ENCODE measurements at regions not wholly inside any gene's neighbourhood (a gene's known extent, or its start where the extent isn't known, plus 50 kb on each side); places are given as distances from the start of the nearest gene placed in this dataset.
"Not testable (repeated sequence)": the region's sequence is repeated elsewhere in the genome, so short reads cannot be mapped to it uniquely, and the experiment has no call there.

- no peak for DNase-seq
These were observed 239.2 kb downstream of the ADGRD1 start for GRCh38 chr12:131192951-131193350.

DNA sequence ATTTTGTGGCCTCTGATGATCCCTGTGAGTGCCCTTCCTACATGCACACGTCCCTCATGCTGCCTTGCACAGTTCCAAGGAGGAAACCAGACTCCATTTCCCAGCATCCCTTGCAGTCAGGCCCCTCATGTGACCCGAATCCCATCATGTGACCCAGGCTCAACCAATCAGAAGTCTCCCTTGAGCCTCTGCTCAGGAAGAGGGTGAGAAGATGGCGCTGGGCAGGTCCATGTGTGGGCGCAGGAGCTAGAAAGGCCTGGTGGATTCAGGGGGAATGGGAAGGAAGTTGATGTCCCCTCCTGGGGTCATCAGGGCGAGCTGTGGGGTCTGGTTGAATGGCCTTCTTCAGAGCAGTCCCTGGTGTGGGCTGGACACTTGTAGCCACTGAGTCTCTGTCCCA, 240.5 kb downstream of the ADGRD1 start:
- peak; percentile 30 for DNase-seq

GRCh38 chr12:131195796-131196195, 242.1 kb downstream of the ADGRD1 start:
- no peak for DNase-seq

- DNase-seq: no peak
These were observed 242.5 kb downstream of the ADGRD1 start for GRCh38 chr12:131196220-131196619.

- no peak for DNase-seq
These were observed 243.8 kb downstream of the ADGRD1 start for GRCh38 chr12:131197490-131197889.

DNA sequence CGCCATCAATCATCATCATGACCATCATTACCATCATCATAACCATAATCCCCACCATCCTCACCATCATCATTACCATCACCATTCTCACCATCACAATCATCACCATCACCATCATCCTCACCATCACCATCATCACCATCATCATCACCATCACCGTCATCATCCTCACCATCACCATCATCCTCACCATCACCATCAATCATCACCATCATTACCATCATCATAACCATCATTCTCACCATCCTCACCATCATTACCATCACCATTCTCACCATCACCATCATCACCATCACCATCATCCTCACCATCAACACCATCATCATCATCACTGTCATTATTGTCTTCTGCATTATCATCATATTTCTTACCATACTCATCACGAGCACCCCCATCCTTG, 245.5 kb downstream of the ADGRD1 start:
- DNase-seq: no peak

GRCh38 chr12:131201912-131202311, 248.2 kb downstream of the ADGRD1 start:
- not testable (repeated sequence) for DNase-seq

DNA sequence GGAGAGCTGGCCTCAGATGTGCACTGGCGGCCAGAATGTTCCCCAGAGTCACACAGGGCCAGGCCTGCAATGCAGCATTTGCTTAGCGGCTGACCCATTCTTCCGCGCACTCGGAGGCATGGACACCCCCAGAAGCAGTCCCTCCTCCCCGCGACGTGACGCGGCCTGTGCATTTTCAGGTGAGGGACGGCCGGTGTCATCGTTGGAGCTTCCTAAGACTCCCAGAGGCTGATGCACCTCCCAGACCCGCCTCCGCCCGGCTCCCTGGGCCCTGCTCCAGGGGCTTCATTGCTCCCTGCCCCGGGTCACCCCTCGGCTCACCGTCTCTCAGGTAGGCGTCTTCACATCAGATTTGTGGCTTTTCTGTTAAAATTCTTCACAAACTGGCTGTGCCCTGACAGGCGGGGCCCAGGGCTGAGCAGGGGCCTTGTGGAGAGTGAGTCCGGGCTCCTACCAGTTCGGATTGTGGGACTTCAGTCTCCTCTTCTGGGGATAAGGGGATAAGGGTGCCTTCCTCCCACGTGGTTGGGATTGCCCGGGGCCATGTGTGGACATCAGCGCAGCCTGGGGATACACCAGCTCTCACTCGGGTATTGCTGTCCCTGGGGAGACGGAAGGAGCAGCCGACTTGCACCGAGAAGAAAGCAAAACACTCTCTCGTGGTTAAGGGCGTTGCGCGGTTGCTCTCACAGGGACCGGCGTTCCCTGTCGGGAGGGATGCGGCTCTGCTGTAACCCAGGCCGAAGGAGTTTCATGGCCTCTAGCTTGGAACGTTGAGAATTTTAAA, 249.1 kb downstream of the ADGRD1 start:
- no peak for DNase-seq

- peak; percentile 58 for DNase-seq
These were observed 250.1 kb downstream of the ADGRD1 start for GRCh38 chr12:131203666-131204415.

GRCh38 chr12:131204416-131205274, 250.9 kb downstream of the ADGRD1 start:
- DNase-seq: no peak

DNA sequence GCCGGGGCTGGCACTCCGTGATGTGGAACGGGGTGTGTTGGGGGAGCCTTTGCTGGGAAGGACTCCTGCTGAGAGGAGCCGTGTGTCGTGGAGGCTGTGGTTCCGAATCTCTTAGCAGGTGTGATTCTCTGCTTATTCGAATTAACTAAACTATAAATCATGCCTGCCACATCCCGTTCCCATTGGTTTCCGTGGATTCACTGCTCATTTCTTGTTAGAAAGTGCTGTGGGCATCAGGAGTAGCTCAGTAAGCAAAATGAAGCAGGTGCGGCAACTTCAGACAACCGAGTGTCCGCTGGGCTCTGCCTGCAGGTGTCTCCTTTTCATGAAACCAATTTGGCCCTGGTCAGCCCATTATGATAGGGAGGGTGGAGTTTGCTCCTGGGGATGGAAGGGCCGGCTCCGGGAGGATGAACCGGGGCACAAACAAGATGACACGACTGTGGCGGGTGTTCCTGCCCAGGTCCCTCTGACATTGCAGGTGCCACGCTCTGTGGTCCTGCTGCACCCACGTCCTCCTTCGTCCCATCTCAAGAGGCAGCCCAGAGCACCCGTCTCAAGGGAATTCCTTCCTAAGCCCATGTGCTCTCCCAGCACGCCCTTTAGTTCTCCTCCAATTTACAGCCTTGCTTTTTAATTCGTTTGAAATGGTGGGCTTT, 251.7 kb downstream of the ADGRD1 start:
- not testable (repeated sequence) for DNase-seq

DNA sequence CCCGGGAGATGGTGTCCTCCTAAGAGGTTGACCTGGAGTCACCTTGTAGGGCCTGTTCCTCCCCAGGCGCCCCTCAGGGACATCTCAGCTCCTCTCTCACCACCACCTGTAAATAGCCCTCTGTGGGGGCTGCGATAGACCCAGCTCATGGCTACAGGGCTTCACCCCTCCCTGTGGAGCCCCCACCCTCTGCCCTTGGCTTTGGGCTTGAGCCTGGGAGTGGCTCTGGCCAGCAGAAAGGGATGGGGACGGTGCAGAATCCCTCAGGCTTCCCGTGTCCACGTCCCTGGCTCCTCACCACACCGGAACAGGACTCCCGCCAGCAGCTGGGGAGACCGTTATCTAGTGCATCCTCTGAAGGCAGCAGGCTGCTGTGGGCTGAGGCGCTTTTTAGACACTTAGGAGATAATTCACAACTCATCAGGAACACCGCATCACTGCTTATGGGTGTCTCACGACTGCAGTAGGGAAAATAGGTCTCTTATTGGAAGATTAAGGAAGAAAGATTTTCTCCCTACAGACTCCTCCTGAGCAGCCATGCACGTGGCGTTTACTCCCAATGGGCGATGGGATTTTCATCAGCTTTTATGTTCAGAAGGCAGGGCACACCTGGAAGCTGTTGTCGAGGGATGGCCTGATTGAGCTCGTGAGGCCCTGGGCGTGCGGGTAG, 253.1 kb downstream of the ADGRD1 start:
- not testable (repeated sequence) for DNase-seq

- not testable (repeated sequence) for DNase-seq
These were observed 253.6 kb downstream of the ADGRD1 start for GRCh38 chr12:131207300-131207660.

- DNase-seq: not testable (repeated sequence)
These were observed 254.1 kb downstream of the ADGRD1 start for GRCh38 chr12:131207841-131208240.

DNA sequence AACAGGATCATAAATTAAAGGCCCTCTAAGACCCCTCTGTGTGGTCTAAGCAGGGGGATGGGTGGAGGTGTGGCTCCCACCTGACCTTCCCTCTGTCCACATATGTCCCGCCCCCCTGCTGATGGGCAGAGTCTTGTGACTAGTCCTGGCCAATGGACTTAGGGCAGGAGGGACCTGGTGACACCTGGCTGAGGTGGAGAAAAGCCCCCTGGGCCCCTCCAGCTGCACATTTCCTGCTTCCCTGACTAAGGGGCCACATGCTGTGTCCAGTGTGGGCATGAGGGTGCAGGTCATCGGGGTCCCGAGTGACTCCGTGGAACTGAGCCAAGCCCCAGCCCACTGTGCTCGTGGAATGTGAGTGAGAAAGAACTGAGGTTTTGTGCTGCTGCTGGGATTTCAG, 254.7 kb downstream of the ADGRD1 start:
- DNase-seq: no peak

- DNase-seq: no peak
These were observed 255.7 kb downstream of the ADGRD1 start for GRCh38 chr12:131209082-131210070.

GRCh38 chr12:131210506-131211339, 257.0 kb downstream of the ADGRD1 start:
- DNase-seq: no peak

DNA sequence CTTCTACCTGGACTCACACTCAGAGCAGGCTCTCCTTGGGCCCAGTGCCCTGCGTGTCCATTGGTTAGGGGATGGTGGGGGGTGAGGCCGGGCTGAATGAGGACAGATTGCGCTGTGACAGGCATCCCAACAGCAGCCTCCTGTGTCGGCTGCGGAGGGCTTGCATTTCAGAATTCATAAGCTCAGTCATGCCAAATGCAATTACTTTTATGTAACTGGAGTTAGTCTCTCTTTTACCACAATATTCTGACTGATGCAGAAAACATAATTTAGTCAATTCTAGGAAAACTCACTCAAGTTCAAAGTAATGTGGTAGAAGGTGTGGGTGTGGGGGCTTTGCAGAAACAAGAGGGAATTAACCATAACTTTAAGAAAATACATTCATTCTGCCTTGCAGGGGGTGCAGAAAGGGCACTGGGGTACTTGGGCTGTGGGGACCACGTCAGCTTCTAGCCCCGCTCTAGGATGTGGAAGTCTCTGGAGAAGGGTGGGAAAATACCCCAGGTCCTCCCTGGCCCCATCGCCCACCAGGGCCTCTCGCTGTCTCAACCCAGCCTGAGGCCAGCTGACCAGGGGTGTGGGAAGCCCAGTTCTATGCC, 257.7 kb downstream of the ADGRD1 start:
- DNase-seq: no peak

- DNase-seq: no peak
These were observed 260.3 kb downstream of the ADGRD1 start for GRCh38 chr12:131213896-131214442.
